Activated CD4-positive, alpha-beta memory T cell treated with anti-CD3 and anti-CD28 coated beads for 36 hours (primary cell): ENCODE measurements at regions not wholly inside any gene's neighbourhood (a gene's known extent, or its start where the extent isn't known, plus 50 kb on each side); places are given as distances from the start of the nearest gene placed in this dataset.
"Not testable (repeated sequence)": the region's sequence is repeated elsewhere in the genome, so short reads cannot be mapped to it uniquely, and the experiment has no call there.

ENCODE experiments used
- CTCF ChIA-PET: fragments of 350-600 bp; sonication (Branson Sonifier 250); formaldehyde crosslinking; loops from one replicate; lab custom pipeline; 2021; ENCODE audit warnings: antibody characterized with exemption, inconsistent platforms; lab: Charles Lee
- POLR2A ChIA-PET: fragments of 350-600 bp; sonication (Branson Sonifier 250); formaldehyde crosslinking; loops from one replicate; lab custom pipeline; 2021; ENCODE audit warnings: antibody characterized with exemption; lab: Charles Lee
- DNase-seq: peaks from one replicate; pipeline ENCODE4 v3.0.0-alpha.2; 2020
- H3K27ac Mint-ChIP-seq: one replicate; pipeline ENCODE4 v1.8.0; 2021; ENCODE audit warnings: mixed read lengths
- H3K27me3 Mint-ChIP-seq: one replicate; pipeline ENCODE4 v1.8.0; 2021; ENCODE audit warnings: mixed read lengths
- H3K36me3 Mint-ChIP-seq: one replicate; pipeline ENCODE4 v1.8.0; 2021; ENCODE audit warnings: mixed read lengths
- H3K4me1 Mint-ChIP-seq: one replicate; pipeline ENCODE4 v1.8.0; 2021; ENCODE audit warnings: low read depth, mixed read lengths
- H3K4me3 Mint-ChIP-seq: one replicate; pipeline ENCODE4 v1.8.0; 2021; ENCODE audit warnings: mild to moderate bottlenecking, mixed read lengths
- H3K9me3 Mint-ChIP-seq: one replicate; pipeline ENCODE4 v1.8.0; 2021; ENCODE audit warnings: mixed read lengths
- intact Hi-C: fragments of 100-400 bp; cut with micrococcal nuclease; formaldehyde crosslinking; loops from one replicate; pipeline ENCODE4 v1.15.1; 2023

GRCh38 chr20:60101201-60101890 lies 143.1 kb downstream of the CDH26 start:
- H3K4me1 Mint-ChIP-seq, result peaks cover 8% of the 10 kb centered on the region
- H3K4me3 Mint-ChIP-seq, result no peak overlapping the region
- peaks cover 7% of the 10 kb centered on the region for H3K9me3 Mint-ChIP-seq
- H3K27ac Mint-ChIP-seq, result no peak overlapping the region
- no peaks in the 10 kb centered on the region for H3K27me3 Mint-ChIP-seq
- no peak for DNase-seq
- no peaks in the 10 kb centered on the region for H3K36me3 Mint-ChIP-seq
- intact Hi-C loops, result no loop called here
- ChIA-PET CTCF (interaction anchor here (1.0 kb wide), 1 partner anchor 43 kb away, joined by 4 read pairs; no protein-coding TSS in a partner anchor), POLR2A (no interaction called here)

- Mint-ChIP-seq H3K9me3 (peaks cover 7% of the 10 kb centered on the region), H3K4me3 (no peak overlapping the region), H3K27me3 (no peaks in the 10 kb centered on the region), H3K36me3 (no peaks in the 10 kb centered on the region), H3K4me1 (peaks cover 8% of the 10 kb centered on the region), H3K27ac (no peak overlapping the region)
- intact Hi-C loops, result no loop called here
- CTCF ChIA-PET, result no interaction called here
- POLR2A ChIA-PET, result no interaction called here
- DNase-seq, result no peak
Measured at GRCh38 chr20:60101891-60102281, 143.7 kb downstream of the CDH26 start.

GRCh38 chr20:60102665-60103210 lies 144.5 kb downstream of the CDH26 start:
- POLR2A ChIA-PET, result no interaction called here
- intact Hi-C loops, result no loop called here
- DNase-seq, result no peak
- Mint-ChIP-seq H3K4me3 (no peak overlapping the region), H3K36me3 (no peaks in the 10 kb centered on the region), H3K27ac (no peak overlapping the region), H3K27me3 (no peaks in the 10 kb centered on the region), H3K4me1 (peaks cover 8% of the 10 kb centered on the region), H3K9me3 (peaks cover 7% of the 10 kb centered on the region)
- CTCF ChIA-PET, result no interaction called here

- intact Hi-C loops, result no loop called here
- no peak for DNase-seq
- Mint-ChIP-seq H3K27me3 (no peaks in the 10 kb centered on the region), H3K36me3 (no peaks in the 10 kb centered on the region), H3K4me3 (no peak overlapping the region), H3K9me3 (no peaks in the 10 kb centered on the region), H3K27ac (no peak overlapping the region), H3K4me1 (peaks cover 8% of the 10 kb centered on the region)
- CTCF ChIA-PET, result no interaction called here
- POLR2A ChIA-PET, result no interaction called here
Measured at GRCh38 chr20:60104993-60105803, 147.0 kb downstream of the CDH26 start.

GRCh38 chr20:60106186-60106585 lies 148.0 kb downstream of the CDH26 start:
- H3K9me3 Mint-ChIP-seq, H3K4me1 Mint-ChIP-seq, intact Hi-C loops, H3K4me3 Mint-ChIP-seq, POLR2A ChIA-PET, H3K36me3 Mint-ChIP-seq, CTCF ChIA-PET, DNase-seq, H3K27ac Mint-ChIP-seq, H3K27me3 Mint-ChIP-seq: not testable (repeated sequence)

GRCh38 chr20:60107621-60108390 lies 149.6 kb downstream of the CDH26 start:
- Mint-ChIP-seq H3K36me3 (no peaks in the 10 kb centered on the region), H3K9me3 (no peaks in the 10 kb centered on the region), H3K27ac (no peak overlapping the region), H3K4me1 (no peaks in the 10 kb centered on the region), H3K27me3 (no peaks in the 10 kb centered on the region), H3K4me3 (no peak overlapping the region)
- intact Hi-C loops, result no loop called here
- no peak for DNase-seq
- POLR2A ChIA-PET, result no interaction called here
- CTCF ChIA-PET, result interaction anchor here (0.7 kb wide), 1 partner anchor 8 kb away, joined by 3 read pairs; no protein-coding TSS in a partner anchor

GRCh38 chr20:60108397-60108796 lies 150.2 kb downstream of the CDH26 start:
- H3K27ac Mint-ChIP-seq, result no peak overlapping the region
- ChIA-PET CTCF (no interaction called here), POLR2A (no interaction called here)
- no peaks in the 10 kb centered on the region for H3K27me3 Mint-ChIP-seq
- intact Hi-C loops, result no loop called here
- no peaks in the 10 kb centered on the region for H3K4me1 Mint-ChIP-seq
- no peaks in the 10 kb centered on the region for H3K36me3 Mint-ChIP-seq
- no peak overlapping the region for H3K4me3 Mint-ChIP-seq
- H3K9me3 Mint-ChIP-seq, result no peaks in the 10 kb centered on the region
- DNase-seq, result no peak

GRCh38 chr20:60113024-60113724 lies 155.0 kb downstream of the CDH26 start:
- H3K27ac Mint-ChIP-seq, result no peak overlapping the region
- H3K36me3 Mint-ChIP-seq, result no peaks in the 10 kb centered on the region
- CTCF ChIA-PET, result no interaction called here
- H3K4me3 Mint-ChIP-seq, result no peak overlapping the region
- DNase-seq, result no peak
- POLR2A ChIA-PET, result no interaction called here
- peaks cover 2% of the 10 kb centered on the region for H3K27me3 Mint-ChIP-seq
- no peaks in the 10 kb centered on the region for H3K9me3 Mint-ChIP-seq
- H3K4me1 Mint-ChIP-seq, result no peaks in the 10 kb centered on the region
- intact Hi-C loops, result no loop called here

GRCh38 chr20:60113771-60114170 lies 155.5 kb downstream of the CDH26 start:
- intact Hi-C loops, result no loop called here

GRCh38 chr20:60115451-60115850 lies 157.2 kb downstream of the CDH26 start:
- intact Hi-C loops, result no loop called here
- ChIA-PET POLR2A (no interaction called here), CTCF (interaction anchor here (0.9 kb wide), 1 partner anchor 8 kb away, joined by 3 read pairs; no protein-coding TSS in a partner anchor)

More at GRCh38 chr20:60113771-60114170, 155.5 kb downstream of the CDH26 start:
- POLR2A ChIA-PET, result no interaction called here
- Mint-ChIP-seq H3K4me3 (no peak overlapping the region), H3K4me1 (no peaks in the 10 kb centered on the region), H3K9me3 (no peaks in the 10 kb centered on the region), H3K27me3 (peaks cover 2% of the 10 kb centered on the region), H3K27ac (no peak overlapping the region), H3K36me3 (no peaks in the 10 kb centered on the region)
- CTCF ChIA-PET, result interaction anchor here (1.2 kb wide), 1 partner anchor 149 kb away, joined by 3 read pairs; no protein-coding TSS in a partner anchor
- no peak for DNase-seq

GRCh38 chr20:60116128-60116909 lies 158.1 kb downstream of the CDH26 start:
- no peak for DNase-seq
- H3K4me1 Mint-ChIP-seq, result no peaks in the 10 kb centered on the region
- intact Hi-C loops, result no loop called here
- POLR2A ChIA-PET, result no interaction called here
- no peaks in the 10 kb centered on the region for H3K36me3 Mint-ChIP-seq
- no peak overlapping the region for H3K27ac Mint-ChIP-seq
- CTCF ChIA-PET, result interaction anchor here (0.9 kb wide), 1 partner anchor 9 kb away, joined by 3 read pairs; no protein-coding TSS in a partner anchor
- peaks cover 2% of the 10 kb centered on the region for H3K27me3 Mint-ChIP-seq
- no peaks in the 10 kb centered on the region for H3K9me3 Mint-ChIP-seq
- H3K4me3 Mint-ChIP-seq, result no peak overlapping the region

More at GRCh38 chr20:60115451-60115850, 157.2 kb downstream of the CDH26 start:
- Mint-ChIP-seq H3K4me3 (no peak overlapping the region), H3K9me3 (no peaks in the 10 kb centered on the region), H3K36me3 (no peaks in the 10 kb centered on the region), H3K27me3 (peaks cover 2% of the 10 kb centered on the region), H3K27ac (no peak overlapping the region), H3K4me1 (no peaks in the 10 kb centered on the region)
- no peak for DNase-seq
